Epithelial cell of prostate (primary cell): ENCODE measurements at regions not wholly inside any gene's neighbourhood (a gene's known extent, or its start where the extent isn't known, plus 50 kb on each side); places are given as distances from the start of the nearest gene placed in this dataset.

ENCODE experiments used
- DNase-seq: peaks from one replicate; pipeline ENCODE4 v3.0.0-alpha.2; 2011; ENCODE audit warnings: low read depth, low spot score
- H3K27ac ChIP-seq: fragments of 450-650 bp; 2 replicates; pipeline ENCODE4 v1.5.1; 2017; ENCODE audit warnings: mild to moderate bottlenecking

- DNase-seq, result no peak
- no peak overlapping the region for H3K27ac ChIP-seq
Measured at GRCh38 chr3:61497463-61497862, 63.9 kb upstream of the PTPRG start.

GRCh38 chr3:61505197-61505596, 56.2 kb upstream of the PTPRG start:
- H3K27ac ChIP-seq, result no peak overlapping the region
- no peak for DNase-seq

- DNase-seq, result no peak
- H3K27ac ChIP-seq, result no peak overlapping the region
Measured at GRCh38 chr3:61507946-61508345, 53.4 kb upstream of the PTPRG start.
